NCI-H2171 treated with DMSO at 0.1 percent for 48 hours (cell line): ENCODE measurements at regions not wholly inside any gene's neighbourhood (a gene's known extent, or its start where the extent isn't known, plus 50 kb on each side); places are given as distances from the start of the nearest gene placed in this dataset.
"Not testable (repeated sequence)": the region's sequence is repeated elsewhere in the genome, so short reads cannot be mapped to it uniquely, and the experiment has no call there.

ENCODE experiments used
- DNase-seq: peaks from one replicate; lab custom pipeline; 2025; lab: John Stamatoyannopoulos, UW

DNA sequence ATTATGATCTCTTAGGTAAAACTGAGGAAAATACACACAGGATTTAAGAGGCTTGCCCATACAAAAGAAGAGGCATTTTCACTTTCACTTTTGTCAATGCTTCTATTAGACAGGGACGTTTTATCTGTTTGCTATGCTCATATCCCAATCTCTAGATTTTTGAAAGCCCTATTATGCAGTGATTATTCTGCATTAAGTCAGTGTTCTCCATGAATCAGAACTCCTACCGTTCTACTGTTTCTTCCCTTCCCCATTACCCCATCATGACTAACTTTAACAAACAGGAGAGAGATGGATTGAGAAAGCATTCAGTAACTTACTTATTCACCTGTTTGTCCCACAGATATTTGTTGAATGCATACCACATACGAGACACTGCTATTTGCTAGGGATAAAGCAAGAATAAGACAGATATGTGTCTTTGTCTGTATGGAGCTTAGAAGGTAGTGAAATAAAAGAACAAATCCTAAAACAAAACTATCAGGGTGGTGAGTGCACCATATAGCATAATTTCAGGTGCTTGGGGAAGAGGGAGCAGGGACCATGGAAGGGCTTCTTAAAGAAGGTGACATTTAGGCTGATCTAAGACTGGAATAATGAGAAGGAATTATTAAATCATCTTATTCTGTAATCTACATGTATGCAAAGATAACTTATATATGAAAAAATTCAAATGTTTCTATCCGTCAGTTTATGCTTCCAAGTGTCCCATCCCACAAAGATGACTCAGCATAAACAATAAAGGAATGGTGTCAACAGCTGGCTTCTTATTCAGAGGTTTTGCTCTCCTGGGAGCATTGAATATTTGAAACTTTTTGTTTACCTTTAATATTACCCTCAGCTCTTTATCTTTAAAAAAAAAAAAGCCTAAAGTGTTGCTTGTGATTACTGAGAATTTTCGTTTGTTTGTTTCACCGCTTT lies 328.1 kb downstream of the HINT1 start:
- DNase-seq, result no peak

- DNase-seq, result not testable (repeated sequence)
These were observed 347.3 kb downstream of the HINT1 start for GRCh38 chr5:130817598-130818384.

DNA sequence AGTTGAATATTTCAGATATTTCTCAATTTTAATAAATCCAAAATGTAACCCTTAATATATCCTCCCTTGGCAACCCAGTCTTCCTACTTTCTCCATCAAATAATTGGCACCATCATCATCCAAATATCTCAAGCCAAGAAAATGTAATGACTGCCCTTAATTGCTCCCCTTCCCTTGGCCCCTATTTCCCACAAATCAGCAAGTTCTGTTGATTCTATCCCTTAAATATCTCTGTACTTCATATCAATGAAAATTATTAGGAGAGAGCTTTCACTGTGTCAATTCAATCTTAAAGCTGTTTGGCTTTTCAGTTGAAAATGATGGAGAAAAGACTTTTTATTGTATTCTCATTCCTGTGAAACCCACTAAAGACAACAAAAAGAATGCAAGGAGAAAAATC lies 349.8 kb downstream of the HINT1 start:
- DNase-seq, result no peak

- DNase-seq, result no peak
These were observed 356.4 kb downstream of the HINT1 start for GRCh38 chr5:130808691-130809090.

GRCh38 chr5:130805648-130806047 lies 359.4 kb downstream of the HINT1 start:
- DNase-seq, result no peak

GRCh38 chr5:130805036-130805435 lies 360.0 kb downstream of the HINT1 start:
- DNase-seq, result no peak

- DNase-seq, result no peak
These were observed 363.1 kb downstream of the HINT1 start for GRCh38 chr5:130801963-130802362.

DNA sequence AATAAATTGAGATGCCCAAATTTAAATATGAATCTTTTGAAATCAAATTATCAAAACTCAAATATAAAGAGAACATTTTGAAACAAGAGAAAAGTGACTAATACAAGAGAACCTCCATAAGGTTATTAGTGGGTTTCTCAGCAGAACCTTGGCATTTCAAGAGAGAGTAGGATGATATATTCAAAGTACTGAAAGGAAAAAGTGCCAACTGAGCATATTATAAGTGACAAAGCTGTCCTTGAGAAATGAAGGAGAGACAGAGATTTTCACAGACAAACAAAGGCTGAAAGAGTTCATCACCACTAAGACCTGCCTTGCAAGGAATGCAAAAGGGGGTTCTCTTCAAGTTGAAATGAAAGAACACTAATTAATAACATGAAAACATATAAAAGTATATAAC lies 366.0 kb downstream of the HINT1 start:
- DNase-seq, result no peak

DNA sequence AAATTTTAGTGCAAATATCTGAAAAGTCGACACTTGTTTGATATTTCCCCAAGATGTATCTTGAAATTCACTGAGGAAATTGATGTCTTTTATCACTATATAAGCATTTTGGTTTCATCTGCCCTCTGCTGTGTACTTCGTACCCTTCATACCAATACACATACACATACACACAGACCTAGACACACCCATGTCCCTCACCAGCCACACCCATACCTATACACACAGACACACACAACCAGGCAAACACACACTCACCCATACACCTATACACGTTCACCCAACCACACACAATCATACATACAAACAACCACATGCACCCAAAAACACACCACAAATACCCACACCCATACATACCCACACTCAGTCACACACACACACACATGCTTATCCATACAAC lies 367.8 kb downstream of the HINT1 start:
- DNase-seq, result no peak

- no peak for DNase-seq
These were observed 368.2 kb downstream of the HINT1 start for GRCh38 chr5:130796902-130797301.

DNA sequence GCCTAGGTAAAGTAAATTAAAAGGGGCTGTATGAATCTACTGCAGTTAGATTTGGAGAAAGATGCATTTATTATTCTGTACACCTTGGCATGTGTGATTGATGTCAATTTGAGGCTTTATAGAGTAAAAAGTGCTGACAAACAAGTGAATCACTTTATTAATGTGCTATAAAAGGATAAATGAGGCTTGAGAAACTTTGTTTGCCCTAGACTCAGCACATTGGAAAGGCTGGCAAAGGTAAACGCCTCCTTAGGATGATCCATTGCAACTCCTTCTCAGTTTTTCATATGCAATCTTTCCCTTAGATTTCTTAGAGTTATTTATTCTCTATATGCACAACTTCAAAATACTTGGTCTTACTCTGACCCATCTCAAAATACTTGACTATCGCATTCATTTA lies 369.0 kb downstream of the HINT1 start:
- no peak for DNase-seq

GRCh38 chr5:130795037-130795436 lies 370.0 kb downstream of the HINT1 start:
- no peak for DNase-seq

DNA sequence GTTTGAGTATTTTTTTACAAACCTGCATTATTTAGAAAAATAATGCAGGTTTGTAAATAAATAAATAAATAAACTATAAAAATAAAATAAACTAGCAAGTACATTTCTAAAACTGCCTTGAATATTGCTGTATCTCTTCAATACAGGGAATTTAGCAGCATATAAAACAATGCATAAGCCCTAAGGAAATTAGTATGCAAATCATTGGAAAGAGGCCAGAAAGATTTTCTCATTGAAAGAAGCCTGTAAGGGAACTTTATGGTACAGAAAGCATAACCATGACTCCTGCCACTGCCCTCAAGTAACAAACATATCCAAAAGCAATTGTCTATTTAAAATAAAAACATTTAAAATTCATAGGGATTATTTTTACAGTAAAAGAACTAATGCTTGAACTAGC lies 387.3 kb downstream of the HINT1 start:
- DNase-seq, result no peak

DNA sequence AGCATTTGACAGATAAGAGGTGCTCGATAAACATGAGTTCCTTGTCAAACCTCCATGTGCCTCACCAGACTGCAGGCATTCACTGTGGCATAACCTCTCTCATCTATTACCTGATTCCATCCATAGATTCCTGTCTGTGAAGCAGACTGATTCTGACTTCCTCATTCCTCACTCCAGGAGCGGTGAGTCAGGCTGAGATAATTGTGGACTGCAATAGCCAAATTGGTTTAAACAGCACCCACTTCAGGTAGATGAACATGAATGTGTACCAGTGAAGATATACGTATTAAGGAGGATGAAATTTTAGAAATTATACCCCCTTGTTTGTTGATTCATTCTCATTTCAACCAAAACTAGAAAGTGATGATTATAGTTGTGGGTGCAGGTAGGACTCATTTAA lies 391.2 kb downstream of the HINT1 start:
- no peak for DNase-seq

- DNase-seq, result no peak
These were observed 403.0 kb downstream of the HINT1 start for GRCh38 chr5:130762031-130762430.

DNA sequence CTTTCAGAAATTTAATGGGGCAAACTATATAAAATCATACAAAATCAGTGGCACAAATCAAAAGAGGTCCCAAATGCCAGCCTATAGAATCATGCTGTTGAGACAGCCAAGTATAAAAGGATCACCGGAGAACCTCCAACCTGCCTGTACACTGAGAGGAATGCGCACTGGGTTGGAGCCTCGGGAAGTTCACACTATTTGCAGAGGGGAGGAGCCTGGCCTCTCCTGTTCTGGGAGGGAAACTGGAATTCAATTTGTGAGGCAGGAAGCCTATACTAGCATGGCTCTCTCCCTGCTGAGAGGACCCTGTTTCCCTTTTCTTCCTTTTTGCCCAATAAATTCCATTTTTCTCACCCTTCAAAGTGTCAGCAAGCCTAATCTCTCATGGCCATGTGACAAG lies 406.0 kb downstream of the HINT1 start:
- no peak for DNase-seq

DNA sequence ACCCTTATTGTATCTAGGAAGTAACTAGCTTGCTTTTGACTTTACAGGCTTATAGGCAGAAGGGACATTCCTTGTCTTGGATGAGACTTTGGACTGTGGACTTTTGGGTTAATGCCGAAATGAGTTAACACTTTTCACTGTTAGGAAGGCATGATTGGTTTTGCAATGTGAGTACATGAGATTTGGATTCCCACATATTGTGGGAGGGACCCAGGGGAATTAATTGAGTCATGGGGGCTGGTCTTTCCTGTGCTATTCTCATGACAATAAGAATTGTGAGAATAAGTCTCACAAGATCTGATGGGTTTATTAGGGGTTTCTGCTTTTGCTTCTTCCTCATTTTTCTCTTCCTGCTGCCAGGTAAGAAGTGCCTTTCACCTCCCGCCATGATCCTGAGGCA lies 417.5 kb downstream of the HINT1 start:
- DNase-seq, result no peak

DNA sequence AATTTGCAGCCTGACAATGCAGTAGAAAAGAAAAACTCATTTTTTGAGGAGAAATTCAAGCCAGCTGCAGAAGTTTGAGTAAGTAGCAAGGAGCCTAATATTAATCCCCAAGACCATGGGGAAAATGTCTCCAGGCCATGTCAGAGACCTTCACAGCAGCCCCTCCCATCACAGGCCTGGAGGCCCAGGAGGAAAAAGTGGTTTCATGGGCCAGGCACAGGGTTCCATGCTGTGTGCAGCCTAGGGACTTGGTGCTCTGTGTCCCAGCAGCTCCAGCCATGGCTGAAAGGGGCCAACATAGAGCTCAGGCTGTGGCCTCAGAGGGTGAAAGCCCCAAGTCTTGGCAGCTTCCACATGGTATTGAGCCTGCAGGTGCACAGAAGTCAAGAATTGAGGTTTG lies 418.4 kb downstream of the HINT1 start:
- DNase-seq, result not testable (repeated sequence)

GRCh38 chr5:130743092-130743491 lies 422.0 kb downstream of the HINT1 start:
- DNase-seq, result no peak

DNA sequence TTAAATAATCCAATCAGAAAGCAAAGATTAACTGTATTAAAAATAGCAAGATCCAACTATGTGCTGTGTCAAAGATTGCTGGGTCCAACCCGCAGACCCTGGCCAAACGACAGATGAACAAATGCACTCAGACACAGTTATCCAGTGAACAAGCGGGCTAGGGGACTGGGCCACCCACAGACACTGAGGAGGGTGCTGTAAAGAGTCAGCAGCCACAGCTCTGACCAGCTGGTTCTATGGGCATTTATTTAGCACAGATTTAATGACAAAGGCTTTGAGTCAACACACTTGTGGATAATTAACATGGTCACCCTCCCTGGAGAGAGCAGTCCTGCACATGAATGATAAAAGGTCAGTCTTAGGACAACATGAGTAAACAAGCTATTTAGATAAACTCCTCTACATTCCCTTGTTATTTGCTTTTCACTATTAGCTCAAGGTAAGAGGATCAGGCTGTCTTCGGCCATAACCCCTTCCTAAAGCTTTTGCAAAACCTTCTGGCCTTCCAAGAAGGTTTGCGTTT lies 424.9 kb downstream of the HINT1 start:
- DNase-seq, result no peak

- no peak for DNase-seq
These were observed 433.2 kb downstream of the HINT1 start for GRCh38 chr5:130731839-130732238.

- DNase-seq, result no peak
These were observed 435.5 kb downstream of the HINT1 start for GRCh38 chr5:130729541-130729940.

GRCh38 chr5:130727830-130728229 lies 437.2 kb downstream of the HINT1 start:
- DNase-seq, result no peak
